OCI-LY7 (cell line): ENCODE measurements at regions not wholly inside any gene's neighbourhood (a gene's known extent, or its start where the extent isn't known, plus 50 kb on each side); places are given as distances from the start of the nearest gene placed in this dataset.

Experiments
- BruUV-seq: library from RNA; stranded (reverse); fragments of 400-500 nt; replicated peaks from 2 replicates; lab custom pipeline; 2021; lab: Mats Ljungman, UMichigan
- CTCF ChIA-PET: fragments of 300-600 bp; sonication (Branson Sonifier 250); formaldehyde crosslinking; loops from one replicate; lab custom pipeline; 2022; ENCODE audit warnings: antibody characterized with exemption; ENCODE audit not compliant: unreplicated experiment; lab: Charles Lee
- POLR2A ChIA-PET: fragments of 300-600 bp; sonication (Branson Sonifier 250); formaldehyde crosslinking; loops from one replicate; lab custom pipeline; 2022; ENCODE audit warnings: antibody characterized with exemption; lab: Charles Lee
- DNase-seq: peaks from one replicate; pipeline ENCODE4 v3.0.0-alpha.2; 2015; ENCODE audit warnings: low spot score
- H2AFZ ChIP-seq: fragments of 200-600 bp; sonication (generic), shearing (Covaris generic); 2 replicates; pipeline ENCODE4 v1.6.1; 2014; ENCODE audit warnings: mild to moderate bottlenecking, antibody characterized with exemption, low read length, moderate library complexity
- H3K27ac ChIP-seq: fragments of 200-600 bp; sonication (generic); 2 replicates; pipeline ENCODE4 v1.5.1; 2014; ENCODE audit warnings: mixed run types, low read depth, mild to moderate bottlenecking, moderate library complexity, low read length, inconsistent platforms; ENCODE audit not compliant: poor library complexity, severe bottlenecking
- H3K36me3 ChIP-seq: fragments of 200-600 bp; sonication (generic); 2 replicates; pipeline ENCODE4 v1.6.1; 2014; ENCODE audit warnings: mild to moderate bottlenecking, antibody characterized with exemption, low read length, moderate library complexity, mixed read lengths; ENCODE audit not compliant: insufficient read depth
- H3K4me1 ChIP-seq: fragments of 200-600 bp; sonication (generic); 2 replicates; pipeline ENCODE4 v1.5.1; 2014; ENCODE audit warnings: mild to moderate bottlenecking, low read length; ENCODE audit not compliant: insufficient read depth, poor library complexity, severe bottlenecking
- H3K4me2 ChIP-seq: fragments of 200-600 bp; sonication (generic); 2 replicates; pipeline ENCODE4 v1.6.1; 2014; ENCODE audit warnings: mild to moderate bottlenecking, low read length
- H3K4me3 ChIP-seq: fragments of 200-600 bp; sonication (generic); 2 replicates; pipeline ENCODE4 v1.5.1; 2014; ENCODE audit warnings: mild to moderate bottlenecking, low read depth, low read length; ENCODE audit not compliant: poor library complexity, severe bottlenecking
- H3K79me2 ChIP-seq: fragments of 200-600 bp; sonication (generic); 2 replicates; pipeline ENCODE4 v1.6.1; 2016; ENCODE audit warnings: low read depth, mild to moderate bottlenecking, low read length, moderate library complexity, mixed read lengths; ENCODE audit not compliant: insufficient read depth
- H3K9me2 ChIP-seq: fragments of 200-600 bp; sonication (generic); 2 replicates; pipeline ENCODE4 v1.6.1; 2016; ENCODE audit warnings: mild to moderate bottlenecking, low read length, mixed read lengths; ENCODE audit not compliant: insufficient read depth
- H3K9me3 ChIP-seq: fragments of 200-600 bp; sonication (generic); 2 replicates; pipeline ENCODE4 v1.6.1; 2014; ENCODE audit warnings: mild to moderate bottlenecking, mixed run types, low read length, mixed read lengths
- H4K20me1 ChIP-seq: fragments of 200-600 bp; sonication (generic); 2 replicates; pipeline ENCODE4 v1.6.1; 2014; ENCODE audit warnings: mild to moderate bottlenecking, antibody characterized with exemption, low read length, moderate library complexity, mixed read lengths; ENCODE audit not compliant: insufficient read depth
- EZH2phosphoT487 ChIP-seq: fragments of 200-600 bp; sonication (generic); IDR thresholded peaks from 2 replicates; pipeline ENCODE4 v1.6.1; 2018; ENCODE audit warnings: low read depth, borderline replicate concordance, mild to moderate bottlenecking, mixed run types, antibody characterized with exemption, low read length, moderate library complexity, mixed read lengths
- intact Hi-C: fragments of 100-400 bp; cut with micrococcal nuclease; formaldehyde crosslinking; loops from one replicate; pipeline ENCODE4 v1.10.0; 2022; ENCODE audit not compliant: unreplicated experiment
- TF ChIP-seq, protein P1 (sequence below): fragments of 200-600 bp; sonication (generic); conservative IDR thresholded peaks from 2 replicates; pipeline ENCODE4 v1.5.1; 2014; ENCODE audit warnings: mild to moderate bottlenecking, antibody characterized with exemption, low read length, moderate library complexity, mixed read lengths

- POLR2A ChIA-PET: no interaction called here
- DNase-seq: no peak
- no peaks in the 10 kb centered on the region for H4K20me1 ChIP-seq
- CTCF ChIA-PET: no interaction called here
- H3K9me3 ChIP-seq: no peaks in the 10 kb centered on the region
- BruUV-seq: no TSS peak
- H3K4me3 ChIP-seq: no peak overlapping the region
- no peak for TF ChIP-seq EZH2phosphoT487
- TF ChIP-seq, protein P1, sequence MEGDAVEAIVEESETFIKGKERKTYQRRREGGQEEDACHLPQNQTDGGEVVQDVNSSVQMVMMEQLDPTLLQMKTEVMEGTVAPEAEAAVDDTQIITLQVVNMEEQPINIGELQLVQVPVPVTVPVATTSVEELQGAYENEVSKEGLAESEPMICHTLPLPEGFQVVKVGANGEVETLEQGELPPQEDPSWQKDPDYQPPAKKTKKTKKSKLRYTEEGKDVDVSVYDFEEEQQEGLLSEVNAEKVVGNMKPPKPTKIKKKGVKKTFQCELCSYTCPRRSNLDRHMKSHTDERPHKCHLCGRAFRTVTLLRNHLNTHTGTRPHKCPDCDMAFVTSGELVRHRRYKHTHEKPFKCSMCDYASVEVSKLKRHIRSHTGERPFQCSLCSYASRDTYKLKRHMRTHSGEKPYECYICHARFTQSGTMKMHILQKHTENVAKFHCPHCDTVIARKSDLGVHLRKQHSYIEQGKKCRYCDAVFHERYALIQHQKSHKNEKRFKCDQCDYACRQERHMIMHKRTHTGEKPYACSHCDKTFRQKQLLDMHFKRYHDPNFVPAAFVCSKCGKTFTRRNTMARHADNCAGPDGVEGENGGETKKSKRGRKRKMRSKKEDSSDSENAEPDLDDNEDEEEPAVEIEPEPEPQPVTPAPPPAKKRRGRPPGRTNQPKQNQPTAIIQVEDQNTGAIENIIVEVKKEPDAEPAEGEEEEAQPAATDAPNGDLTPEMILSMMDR: no peak
- H3K4me2 ChIP-seq: no peak overlapping the region
- H3K27ac ChIP-seq: no peak overlapping the region
- intact Hi-C loops: no loop called here
- H3K4me1 ChIP-seq: no peaks in the 10 kb centered on the region
- no peaks in the 10 kb centered on the region for H3K9me2 ChIP-seq
- no peak overlapping the region for H2AFZ ChIP-seq
- H3K36me3 ChIP-seq: no peaks in the 10 kb centered on the region
- no peaks in the 10 kb centered on the region for H3K79me2 ChIP-seq
Observed at GRCh38 chr7:10038351-10038750, 935.3 kb upstream of the PHF14 start.

DNA sequence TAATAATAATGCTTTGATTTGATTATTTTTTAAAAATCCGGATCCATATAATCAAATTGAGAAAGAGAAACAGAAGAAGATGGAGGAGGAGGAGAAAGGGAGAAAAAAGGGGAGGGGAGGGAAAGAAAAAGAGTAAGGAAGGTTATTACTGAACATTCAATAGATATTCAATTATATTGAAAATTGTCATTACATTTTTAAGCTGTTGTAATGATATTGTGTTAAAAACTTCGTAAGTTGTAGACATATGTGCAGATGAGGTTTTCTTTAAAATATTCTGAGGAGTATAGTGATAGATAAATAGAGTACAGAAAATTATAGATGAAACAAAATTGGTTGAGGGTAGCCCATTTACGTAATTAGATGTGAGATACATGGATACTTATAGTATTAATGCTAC lies 933.0 kb upstream of the PHF14 start:
- BruUV-seq: no TSS peak
- Histone ChIP-seq H4K20me1 (no peaks in the 10 kb centered on the region), H2AFZ (no peak overlapping the region), H3K4me3 (no peak overlapping the region), H3K79me2 (no peaks in the 10 kb centered on the region), H3K27ac (no peak overlapping the region), H3K9me2 (no peaks in the 10 kb centered on the region), H3K9me3 (no peaks in the 10 kb centered on the region), H3K4me1 (no peaks in the 10 kb centered on the region), H3K4me2 (no peak overlapping the region), H3K36me3 (no peaks in the 10 kb centered on the region)
- intact Hi-C loops: no loop called here
- DNase-seq: no peak
- ChIA-PET POLR2A (interaction anchor here (0.6 to 0.7 kb wide), 2 partner anchors 643 to 1546 kb away, joined by 3 to 4 read pairs; no protein-coding TSS in a partner anchor), CTCF (no interaction called here)
- TF ChIP-seq EZH2phosphoT487: no peak
- TF ChIP-seq, protein P1: no peak

- POLR2A ChIA-PET: no interaction called here
- Histone ChIP-seq H3K36me3 (no peaks in the 10 kb centered on the region), H3K9me2 (no peaks in the 10 kb centered on the region), H3K9me3 (no peaks in the 10 kb centered on the region), H3K4me2 (no peak overlapping the region), H3K4me1 (no peaks in the 10 kb centered on the region), H3K79me2 (no peaks in the 10 kb centered on the region), H3K27ac (no peak overlapping the region), H3K4me3 (no peak overlapping the region), H4K20me1 (no peaks in the 10 kb centered on the region), H2AFZ (no peak overlapping the region)
- BruUV-seq: no TSS peak
- intact Hi-C loops: no loop called here
- TF ChIP-seq, protein P1: no peak
- no peak for TF ChIP-seq EZH2phosphoT487
- CTCF ChIA-PET: no interaction called here
- no peak for DNase-seq
Observed at GRCh38 chr7:10070899-10071298, 902.8 kb upstream of the PHF14 start.
